Panc1 (cell line): ENCODE measurements at regions not wholly inside any gene's neighbourhood (a gene's known extent, or its start where the extent isn't known, plus 50 kb on each side); places are given as distances from the start of the nearest gene placed in this dataset.

Source experiments
- CTCF ChIP-seq: fragments of 450-650 bp; IDR thresholded peaks from 2 replicates; pipeline ENCODE4 v1.5.1; 2017; ENCODE audit warnings: mild to moderate bottlenecking
- POLR2AphosphoS5 ChIP-seq: IDR thresholded peaks from 2 replicates; pipeline ENCODE4 v1.6.1; 2012; ENCODE audit warnings: mild to moderate bottlenecking, low read depth, low read length, moderate library complexity

- TF ChIP-seq CTCF (no peak), POLR2AphosphoS5 (no peak)
Observed at GRCh38 chr3:171535133-171535532, 74.9 kb upstream of the TNIK start.
